ENCODE measurements at regions not wholly inside any gene's neighbourhood (a gene's known extent, or its start where the extent isn't known, plus 50 kb on each side); places are given as distances from the start of the nearest gene placed in this dataset.

DNA sequence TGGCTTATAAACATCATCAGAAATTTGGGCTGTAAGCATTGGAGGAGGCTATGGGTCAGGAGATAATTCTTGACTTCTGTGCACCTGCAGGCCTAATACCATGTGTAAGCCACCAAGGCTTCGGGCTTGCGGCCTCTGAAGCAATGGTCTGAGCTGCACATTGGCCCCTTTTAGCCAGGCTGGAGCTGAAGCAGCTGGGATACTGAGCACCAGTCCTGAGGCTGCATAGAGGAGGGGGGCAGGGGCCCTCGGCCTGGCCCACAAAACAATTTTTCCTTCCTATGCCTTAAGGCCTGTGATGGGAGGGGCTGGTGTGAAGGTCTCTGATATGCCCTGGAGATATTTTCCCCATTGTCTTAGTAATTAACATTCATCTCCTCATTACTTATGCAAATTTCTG is 373.0 kb upstream of the HTR2C start (continued):
- TF ChIP-seq, protein P1, sequence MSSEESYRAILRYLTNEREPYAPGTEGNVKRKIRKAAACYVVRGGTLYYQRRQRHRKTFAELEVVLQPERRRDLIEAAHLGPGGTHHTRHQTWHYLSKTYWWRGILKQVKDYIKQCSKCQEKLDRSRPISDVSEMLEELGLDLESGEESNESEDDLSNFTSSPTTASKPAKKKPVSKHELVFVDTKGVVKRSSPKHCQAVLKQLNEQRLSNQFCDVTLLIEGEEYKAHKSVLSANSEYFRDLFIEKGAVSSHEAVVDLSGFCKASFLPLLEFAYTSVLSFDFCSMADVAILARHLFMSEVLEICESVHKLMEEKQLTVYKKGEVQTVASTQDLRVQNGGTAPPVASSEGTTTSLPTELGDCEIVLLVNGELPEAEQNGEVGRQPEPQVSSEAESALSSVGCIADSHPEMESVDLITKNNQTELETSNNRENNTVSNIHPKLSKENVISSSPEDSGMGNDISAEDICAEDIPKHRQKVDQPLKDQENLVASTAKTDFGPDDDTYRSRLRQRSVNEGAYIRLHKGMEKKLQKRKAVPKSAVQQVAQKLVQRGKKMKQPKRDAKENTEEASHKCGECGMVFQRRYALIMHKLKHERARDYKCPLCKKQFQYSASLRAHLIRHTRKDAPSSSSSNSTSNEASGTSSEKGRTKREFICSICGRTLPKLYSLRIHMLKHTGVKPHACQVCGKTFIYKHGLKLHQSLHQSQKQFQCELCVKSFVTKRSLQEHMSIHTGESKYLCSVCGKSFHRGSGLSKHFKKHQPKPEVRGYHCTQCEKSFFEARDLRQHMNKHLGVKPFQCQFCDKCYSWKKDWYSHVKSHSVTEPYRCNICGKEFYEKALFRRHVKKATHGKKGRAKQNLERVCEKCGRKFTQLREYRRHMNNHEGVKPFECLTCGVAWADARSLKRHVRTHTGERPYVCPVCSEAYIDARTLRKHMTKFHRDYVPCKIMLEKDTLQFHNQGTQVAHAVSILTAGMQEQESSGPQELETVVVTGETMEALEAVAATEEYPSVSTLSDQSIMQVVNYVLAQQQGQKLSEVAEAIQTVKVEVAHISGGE (tag by site-specific recombination; conservative IDR thresholded peaks at IDR 0.05; ENCODE audit: low read depth), result no peak
- no peak for TF ChIP-seq ZNF121 (tag by site-specific recombination; IDR thresholded peaks at IDR 0.05)

GRCh38 chrX:114201622-114202021 is 382.3 kb upstream of the HTR2C start:
- POLR2A ChIA-PET, result no interaction called here

GRCh38 chrX:114181195-114181594 is 402.7 kb upstream of the HTR2C start:
- Histone ChIP-seq H3K4me1 (ENCODE audit: control insufficient read depth, insufficient read depth, low read length) (no peaks in the 10 kb centered on the region), H3K27ac (ENCODE audit: extremely low read depth, low read depth, low read length) (no peak overlapping the region), H3K36me3 (ENCODE audit: control insufficient read depth in 2 of 2, insufficient read depth in 1 of 2, low read length in 2 of 2) (no peaks in the 10 kb centered on the region), H3K9me3 (ENCODE audit: control insufficient read depth, insufficient read depth, low read depth, low read length) (no peaks in the 10 kb centered on the region), H3K4me3 (ENCODE audit: low read depth, low read length) (no peak overlapping the region)
- CTCF ChIA-PET, result no interaction called here
- POLR2A ChIA-PET, result no interaction called here
- no peak for TF ChIP-seq ZNF324 (tag by site-specific recombination; IDR thresholded peaks at IDR 0.05)
- TF ChIP-seq ZNF558 (tag by site-specific recombination; IDR thresholded peaks at IDR 0.05), result no peak
- no peak for TF ChIP-seq ZNF626 (tag by site-specific recombination; IDR thresholded peaks at IDR 0.05)
- no peak for TF ChIP-seq GLI2 (tag by site-specific recombination; IDR thresholded peaks at IDR 0.05; ENCODE audit: borderline replicate concordance, low read depth)
- no peak for TF ChIP-seq ZNF23 (tag by site-specific recombination; IDR thresholded peaks at IDR 0.05; ENCODE audit: borderline replicate concordance)
- TF ChIP-seq, protein P2, sequence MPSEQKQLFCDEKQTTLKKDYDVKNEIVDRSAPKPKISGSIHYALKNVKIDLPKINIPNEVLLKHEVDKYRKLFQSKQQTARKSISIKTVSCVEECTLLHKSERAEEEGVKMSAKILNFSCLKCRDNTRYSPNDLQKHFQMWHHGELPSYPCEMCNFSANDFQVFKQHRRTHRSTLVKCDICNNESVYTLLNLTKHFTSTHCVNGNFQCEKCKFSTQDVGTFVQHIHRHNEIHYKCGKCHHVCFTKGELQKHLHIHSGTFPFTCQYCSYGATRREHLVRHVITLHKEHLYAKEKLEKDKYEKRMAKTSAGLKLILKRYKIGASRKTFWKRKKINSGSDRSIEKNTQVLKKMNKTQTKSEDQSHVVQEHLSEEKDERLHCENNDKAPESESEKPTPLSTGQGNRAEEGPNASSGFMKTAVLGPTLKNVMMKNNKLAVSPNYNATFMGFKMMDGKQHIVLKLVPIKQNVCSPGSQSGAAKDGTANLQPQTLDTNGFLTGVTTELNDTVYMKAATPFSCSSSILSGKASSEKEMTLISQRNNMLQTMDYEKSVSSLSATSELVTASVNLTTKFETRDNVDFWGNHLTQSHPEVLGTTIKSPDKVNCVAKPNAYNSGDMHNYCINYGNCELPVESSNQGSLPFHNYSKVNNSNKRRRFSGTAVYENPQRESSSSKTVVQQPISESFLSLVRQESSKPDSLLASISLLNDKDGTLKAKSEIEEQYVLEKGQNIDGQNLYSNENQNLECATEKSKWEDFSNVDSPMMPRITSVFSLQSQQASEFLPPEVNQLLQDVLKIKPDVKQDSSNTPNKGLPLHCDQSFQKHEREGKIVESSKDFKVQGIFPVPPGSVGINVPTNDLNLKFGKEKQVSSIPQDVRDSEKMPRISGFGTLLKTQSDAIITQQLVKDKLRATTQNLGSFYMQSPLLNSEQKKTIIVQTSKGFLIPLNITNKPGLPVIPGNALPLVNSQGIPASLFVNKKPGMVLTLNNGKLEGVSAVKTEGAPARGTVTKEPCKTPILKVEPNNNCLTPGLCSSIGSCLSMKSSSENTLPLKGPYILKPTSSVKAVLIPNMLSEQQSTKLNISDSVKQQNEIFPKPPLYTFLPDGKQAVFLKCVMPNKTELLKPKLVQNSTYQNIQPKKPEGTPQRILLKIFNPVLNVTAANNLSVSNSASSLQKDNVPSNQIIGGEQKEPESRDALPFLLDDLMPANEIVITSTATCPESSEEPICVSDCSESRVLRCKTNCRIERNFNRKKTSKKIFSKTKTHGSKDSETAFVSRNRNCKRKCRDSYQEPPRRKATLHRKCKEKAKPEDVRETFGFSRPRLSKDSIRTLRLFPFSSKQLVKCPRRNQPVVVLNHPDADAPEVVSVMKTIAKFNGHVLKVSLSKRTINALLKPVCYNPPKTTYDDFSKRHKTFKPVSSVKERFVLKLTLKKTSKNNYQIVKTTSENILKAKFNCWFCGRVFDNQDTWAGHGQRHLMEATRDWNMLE (tag by site-specific recombination; conservative IDR thresholded peaks at IDR 0.05; ENCODE audit: low read depth), result no peak
- no peak for TF ChIP-seq ZNF350 (tag by site-specific recombination; IDR thresholded peaks at IDR 0.05)

More at GRCh38 chrX:114201622-114202021, 382.3 kb upstream of the HTR2C start:
- H3K4me1 ChIP-seq (ENCODE audit: control insufficient read depth, insufficient read depth, low read length), result no peaks in the 10 kb centered on the region
- no peak overlapping the region for H3K27ac ChIP-seq (ENCODE audit: extremely low read depth, low read depth, low read length)
- H3K36me3 ChIP-seq (ENCODE audit: control insufficient read depth in 2 of 2, insufficient read depth in 1 of 2, low read length in 2 of 2), result no peaks in the 10 kb centered on the region
- CTCF ChIA-PET, result no interaction called here
- no peaks in the 10 kb centered on the region; the same call in 1 of the 2 replicates for H3K9me3 ChIP-seq (ENCODE audit: control insufficient read depth, insufficient read depth, low read depth, low read length)
- H3K4me3 ChIP-seq (ENCODE audit: low read depth, low read length), result no peak overlapping the region
- no peak for TF ChIP-seq PATZ1 (tag by site-specific recombination; IDR thresholded peaks at IDR 0.05)
- TF ChIP-seq ZNF155 (tag by site-specific recombination; IDR thresholded peaks at IDR 0.05), result no peak
- TF ChIP-seq WT1 (tag by site-specific recombination; IDR thresholded peaks at IDR 0.05), result no peak
- no peak for TF ChIP-seq ZNF623 (tag by site-specific recombination; IDR thresholded peaks at IDR 0.05)
- no peak for TF ChIP-seq SETDB1 (IDR thresholded peaks at IDR 0.05; ENCODE audit: insufficient read length, low read length)
- TF ChIP-seq, protein P3, sequence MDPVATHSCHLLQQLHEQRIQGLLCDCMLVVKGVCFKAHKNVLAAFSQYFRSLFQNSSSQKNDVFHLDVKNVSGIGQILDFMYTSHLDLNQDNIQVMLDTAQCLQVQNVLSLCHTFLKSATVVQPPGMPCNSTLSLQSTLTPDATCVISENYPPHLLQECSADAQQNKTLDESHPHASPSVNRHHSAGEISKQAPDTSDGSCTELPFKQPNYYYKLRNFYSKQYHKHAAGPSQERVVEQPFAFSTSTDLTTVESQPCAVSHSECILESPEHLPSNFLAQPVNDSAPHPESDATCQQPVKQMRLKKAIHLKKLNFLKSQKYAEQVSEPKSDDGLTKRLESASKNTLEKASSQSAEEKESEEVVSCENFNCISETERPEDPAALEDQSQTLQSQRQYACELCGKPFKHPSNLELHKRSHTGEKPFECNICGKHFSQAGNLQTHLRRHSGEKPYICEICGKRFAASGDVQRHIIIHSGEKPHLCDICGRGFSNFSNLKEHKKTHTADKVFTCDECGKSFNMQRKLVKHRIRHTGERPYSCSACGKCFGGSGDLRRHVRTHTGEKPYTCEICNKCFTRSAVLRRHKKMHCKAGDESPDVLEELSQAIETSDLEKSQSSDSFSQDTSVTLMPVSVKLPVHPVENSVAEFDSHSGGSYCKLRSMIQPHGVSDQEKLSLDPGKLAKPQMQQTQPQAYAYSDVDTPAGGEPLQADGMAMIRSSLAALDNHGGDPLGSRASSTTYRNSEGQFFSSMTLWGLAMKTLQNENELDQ (tag by site-specific recombination; IDR thresholded peaks at IDR 0.05; ENCODE audit: low read depth), result no peak
- no peak for TF ChIP-seq ZNF239 (tag by site-specific recombination; IDR thresholded peaks at IDR 0.05)
- no peak for TF ChIP-seq ZNF768 (tag by site-specific recombination; IDR thresholded peaks at IDR 0.05)
- TF ChIP-seq, protein P4, sequence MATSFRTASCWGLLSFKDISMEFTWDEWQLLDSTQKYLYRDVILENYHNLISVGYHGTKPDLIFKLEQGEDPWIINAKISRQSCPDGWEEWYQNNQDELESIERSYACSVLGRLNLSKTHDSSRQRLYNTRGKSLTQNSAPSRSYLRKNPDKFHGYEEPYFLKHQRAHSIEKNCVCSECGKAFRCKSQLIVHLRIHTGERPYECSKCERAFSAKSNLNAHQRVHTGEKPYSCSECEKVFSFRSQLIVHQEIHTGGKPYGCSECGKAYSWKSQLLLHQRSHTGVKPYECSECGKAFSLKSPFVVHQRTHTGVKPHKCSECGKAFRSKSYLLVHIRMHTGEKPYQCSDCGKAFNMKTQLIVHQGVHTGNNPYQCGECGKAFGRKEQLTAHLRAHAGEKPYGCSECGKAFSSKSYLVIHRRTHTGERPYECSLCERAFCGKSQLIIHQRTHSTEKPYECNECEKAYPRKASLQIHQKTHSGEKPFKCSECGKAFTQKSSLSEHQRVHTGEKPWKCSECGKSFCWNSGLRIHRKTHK (tag by site-specific recombination; IDR thresholded peaks at IDR 0.05), result no peak
- TF ChIP-seq MZF1 (tag by site-specific recombination; IDR thresholded peaks at IDR 0.05; ENCODE audit: borderline replicate concordance), result no peak
- TF ChIP-seq ZNF426 (tag by site-specific recombination; IDR thresholded peaks at IDR 0.05), result no peak

Measured in HEK293 (cell line).